ENCODE measurements at regions not wholly inside any gene's neighbourhood (a gene's known extent, or its start where the extent isn't known, plus 50 kb on each side); places are given as distances from the start of the nearest gene placed in this dataset.

DNA sequence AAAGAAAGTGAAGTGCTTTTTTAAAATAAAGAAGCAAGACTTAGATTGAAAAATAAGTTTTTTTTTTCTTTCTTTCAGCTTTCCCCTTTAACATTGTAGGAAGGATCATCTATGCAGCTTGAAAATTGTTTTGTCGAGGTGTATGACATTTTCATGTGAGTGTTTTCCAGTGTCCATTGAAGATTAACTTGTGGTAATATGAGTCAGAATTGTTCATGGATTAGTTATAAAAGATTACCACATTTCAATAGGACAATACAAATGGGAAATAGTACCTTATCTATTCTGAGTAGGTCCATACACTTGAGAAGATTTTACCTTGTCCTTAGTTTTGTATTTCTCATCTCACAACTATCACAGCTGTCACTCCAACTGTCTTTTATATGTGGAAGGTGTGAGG lies 1234.7 kb downstream of the NSUN3 start:
- Histone ChIP-seq H3K36me3 (replicated peaks in 1 of 2; ENCODE audit: control extremely low read depth in 1 of 2, control insufficient read depth in 1 of 2, extremely low read depth in 1 of 2, insufficient read depth in 2 of 2, low read length in 1 of 2) (no peaks in the 10 kb centered on the region), H4K20me1 (ENCODE audit: control insufficient read depth, insufficient read depth, low read length, poor library complexity, severe bottlenecking) (no peaks in the 10 kb centered on the region), H3K9me3 (ENCODE audit: control extremely low read depth in 1 of 3, control insufficient read depth in 2 of 3, insufficient read depth in 1 of 3, low read length in 2 of 3) (no peaks in the 10 kb centered on the region), H3K4me2 (replicated peaks; ENCODE audit: low read depth, low read length, poor library complexity, severe bottlenecking) (no peak overlapping the region), H3K4me1 (ENCODE audit: control insufficient read depth in 2 of 2, insufficient read depth in 2 of 2, low read length in 2 of 2) (no peaks in the 10 kb centered on the region), H3K79me2 (ENCODE audit: control insufficient read depth, insufficient read depth, low read length) (no peaks in the 10 kb centered on the region), H3K9ac (ENCODE audit: low read length) (no peak overlapping the region), H3K27ac (ENCODE audit: low read length in 2 of 2) (no peak overlapping the region), H2AFZ (ENCODE audit: insufficient read depth, low read depth, low read length, poor library complexity, severe bottlenecking) (no peak overlapping the region), H3K27me3 (replicated peaks in 1 of 4; ENCODE audit: control extremely low read depth in 1 of 4, control insufficient read depth in 3 of 4, insufficient read depth in 4 of 4, low read length in 3 of 4) (no peaks in the 10 kb centered on the region), H3K4me3 (ENCODE audit: control extremely low read depth in 1 of 5, extremely low read depth in 1 of 5, insufficient read depth in 1 of 5, low read depth in 2 of 5, low read length in 4 of 5) (no peak overlapping the region)
- Mint-ChIP-seq H3K4me3 (no peak overlapping the region), H3K9me3 (ENCODE audit: insufficient read depth) (no peaks in the 10 kb centered on the region), H3K27me3 (no peaks in the 10 kb centered on the region), H3K27ac (no peak overlapping the region), H3K4me1 (no peaks in the 10 kb centered on the region)
- ChIA-PET POLR2A (no interaction called here), CTCF (no interaction called here)
- TF ChIP-seq EZH2 (IDR thresholded peaks at IDR 0.05; ENCODE audit: borderline replicate concordance, insufficient read depth, low read depth, low read length, poor library complexity, severe bottlenecking): no peak
- TF ChIP-seq, protein P1, sequence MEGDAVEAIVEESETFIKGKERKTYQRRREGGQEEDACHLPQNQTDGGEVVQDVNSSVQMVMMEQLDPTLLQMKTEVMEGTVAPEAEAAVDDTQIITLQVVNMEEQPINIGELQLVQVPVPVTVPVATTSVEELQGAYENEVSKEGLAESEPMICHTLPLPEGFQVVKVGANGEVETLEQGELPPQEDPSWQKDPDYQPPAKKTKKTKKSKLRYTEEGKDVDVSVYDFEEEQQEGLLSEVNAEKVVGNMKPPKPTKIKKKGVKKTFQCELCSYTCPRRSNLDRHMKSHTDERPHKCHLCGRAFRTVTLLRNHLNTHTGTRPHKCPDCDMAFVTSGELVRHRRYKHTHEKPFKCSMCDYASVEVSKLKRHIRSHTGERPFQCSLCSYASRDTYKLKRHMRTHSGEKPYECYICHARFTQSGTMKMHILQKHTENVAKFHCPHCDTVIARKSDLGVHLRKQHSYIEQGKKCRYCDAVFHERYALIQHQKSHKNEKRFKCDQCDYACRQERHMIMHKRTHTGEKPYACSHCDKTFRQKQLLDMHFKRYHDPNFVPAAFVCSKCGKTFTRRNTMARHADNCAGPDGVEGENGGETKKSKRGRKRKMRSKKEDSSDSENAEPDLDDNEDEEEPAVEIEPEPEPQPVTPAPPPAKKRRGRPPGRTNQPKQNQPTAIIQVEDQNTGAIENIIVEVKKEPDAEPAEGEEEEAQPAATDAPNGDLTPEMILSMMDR (IDR thresholded peaks at IDR 0.05): no peak
- intact Hi-C loops (cut with micrococcal nuclease): no loop called here
- WGBS (ENCODE audit: insufficient coverage): no CpG with 5 or more reads among the region's 1 CpG
- no peak for ATAC-seq (ENCODE audit: low read depth)
- DNase-seq: no peak

DNA sequence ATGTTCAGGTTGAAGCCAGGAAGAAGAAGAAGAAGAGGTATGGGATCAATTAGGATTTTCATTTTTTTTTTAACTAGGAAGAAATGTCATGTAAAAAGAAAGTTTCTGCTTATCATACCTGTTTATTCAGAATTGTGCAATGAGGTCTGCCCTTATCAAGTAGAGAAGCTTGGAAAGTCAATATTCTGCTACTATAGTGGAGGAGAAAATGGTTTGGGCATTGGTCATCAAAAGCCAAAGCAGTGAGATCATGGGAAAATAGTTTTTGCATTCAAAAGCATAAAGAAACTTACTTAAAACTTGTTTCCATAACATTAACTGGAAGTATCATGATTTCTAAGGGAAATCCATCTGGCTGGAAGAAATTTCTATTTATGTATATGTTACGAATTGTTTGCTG lies 1239.2 kb downstream of the NSUN3 start:
- H3K9me3 Mint-ChIP-seq (ENCODE audit: insufficient read depth): no peaks in the 10 kb centered on the region
- no peak overlapping the region for H3K4me2 ChIP-seq (replicated peaks; ENCODE audit: low read depth, low read length, poor library complexity, severe bottlenecking)
- H3K27ac Mint-ChIP-seq: no peak overlapping the region
- no CpG with 5 or more reads among the region's 1 CpG for WGBS (ENCODE audit: insufficient coverage)
- ChIA-PET CTCF (no interaction called here), POLR2A (no interaction called here)
- no peak for ATAC-seq (ENCODE audit: low read depth)
- H2AFZ ChIP-seq (ENCODE audit: insufficient read depth, low read depth, low read length, poor library complexity, severe bottlenecking): no peak overlapping the region
- H3K9ac ChIP-seq (ENCODE audit: low read length): no peak overlapping the region
- H3K4me1 Mint-ChIP-seq: no peaks in the 10 kb centered on the region
- H3K36me3 ChIP-seq (replicated peaks in 1 of 2; ENCODE audit: control extremely low read depth in 1 of 2, control insufficient read depth in 1 of 2, extremely low read depth in 1 of 2, insufficient read depth in 2 of 2, low read length in 1 of 2): no peaks in the 10 kb centered on the region
- DNase-seq: no peak
- H3K4me1 ChIP-seq (ENCODE audit: control insufficient read depth in 2 of 2, insufficient read depth in 2 of 2, low read length in 2 of 2): no peaks in the 10 kb centered on the region
- intact Hi-C loops (cut with micrococcal nuclease): no loop called here
- H3K4me3 Mint-ChIP-seq: no peak overlapping the region
- TF ChIP-seq, protein P1 (IDR thresholded peaks at IDR 0.05): no peak
- TF ChIP-seq EZH2 (IDR thresholded peaks at IDR 0.05; ENCODE audit: borderline replicate concordance, insufficient read depth, low read depth, low read length, poor library complexity, severe bottlenecking): no peak
- no peaks in the 10 kb centered on the region for H3K27me3 ChIP-seq (replicated peaks in 1 of 4; ENCODE audit: control extremely low read depth in 1 of 4, control insufficient read depth in 3 of 4, insufficient read depth in 4 of 4, low read length in 3 of 4)
- H3K27me3 Mint-ChIP-seq: no peaks in the 10 kb centered on the region
- no peaks in the 10 kb centered on the region for H4K20me1 ChIP-seq (ENCODE audit: control insufficient read depth, insufficient read depth, low read length, poor library complexity, severe bottlenecking)
- H3K9me3 ChIP-seq (ENCODE audit: control extremely low read depth in 1 of 3, control insufficient read depth in 2 of 3, insufficient read depth in 1 of 3, low read length in 2 of 3): no peaks in the 10 kb centered on the region
- H3K79me2 ChIP-seq (ENCODE audit: control insufficient read depth, insufficient read depth, low read length): no peaks in the 10 kb centered on the region
- H3K27ac ChIP-seq (ENCODE audit: low read length in 2 of 2): no peak overlapping the region
- no peak overlapping the region for H3K4me3 ChIP-seq (ENCODE audit: control extremely low read depth in 1 of 5, extremely low read depth in 1 of 5, insufficient read depth in 1 of 5, low read depth in 2 of 5, low read length in 4 of 5)

Measured in B cell (primary cell).